ENCODE measurements at regions not wholly inside any gene's neighbourhood (a gene's known extent, or its start where the extent isn't known, plus 50 kb on each side); places are given as distances from the start of the nearest gene placed in this dataset.

GRCh38 chr14:71410578-71411284 is 503.5 kb downstream of the PCNX1 start:
- no peak overlapping the region for H3K4me3 ChIP-seq
- H3K4me1 ChIP-seq (replicated peaks in 1 of 2): no peaks in the 10 kb centered on the region
- in situ Hi-C loops (cut with MboI; ENCODE audit: low pct_unique_long_range_greater_than_20kb in 2 of 9, low sequenced_read_pairs in 9 of 9, unreplicated experiment in 9 of 9): no loop called here
- no peak overlapping the region for H3K27ac ChIP-seq
- no peak for ATAC-seq (replicated peaks in 6 of 8)
- WGBS, 10 experiments: 75 to 100% (median 89%) methylated on average over 2 to 5 of the region's 5 CpGs; no CpG with 5 or more reads in 1 of the 10 experiments

- no peak for ATAC-seq (replicated peaks in 6 of 8)
- no peak overlapping the region for H3K4me3 ChIP-seq
- no peak overlapping the region for H3K27ac ChIP-seq
- WGBS, 10 experiments: 70 to 100% (median 98%) methylated on average over 1 to 3 of the region's 3 CpGs
- in situ Hi-C loops (cut with MboI; ENCODE audit: low pct_unique_long_range_greater_than_20kb in 2 of 9, low sequenced_read_pairs in 9 of 9, unreplicated experiment in 9 of 9): no loop called here
- no peaks in the 10 kb centered on the region for H3K4me1 ChIP-seq (replicated peaks in 1 of 2)
Observed at GRCh38 chr14:71411285-71411595, 504.0 kb downstream of the PCNX1 start.

GRCh38 chr14:71411738-71412137 is 504.5 kb downstream of the PCNX1 start:
- WGBS, 10 experiments: 38 to 100% (median 91%) methylated on average over 1 to 3 of the region's 3 CpGs; no CpG with 5 or more reads in 1 of the 10 experiments
- in situ Hi-C loops (cut with MboI; ENCODE audit: low pct_unique_long_range_greater_than_20kb in 2 of 9, low sequenced_read_pairs in 9 of 9, unreplicated experiment in 9 of 9): no loop called here
- ATAC-seq (replicated peaks in 6 of 8): peak in 3 of 8 experiments; percentile 27 to 61 (median 37)

GRCh38 chr14:71414631-71415403 is 507.6 kb downstream of the PCNX1 start:
- no peaks in the 10 kb centered on the region for H3K4me1 ChIP-seq (replicated peaks in 1 of 2)
- no peak for ATAC-seq (replicated peaks in 6 of 8)
- H3K27ac ChIP-seq: no peak overlapping the region
- WGBS, 10 experiments: 8 to 100% (median 89%) methylated on average over 1 to 5 of the region's 5 CpGs
- in situ Hi-C loops (cut with MboI; ENCODE audit: low pct_unique_long_range_greater_than_20kb in 2 of 9, low sequenced_read_pairs in 9 of 9, unreplicated experiment in 9 of 9): no loop called here
- no peak overlapping the region for H3K4me3 ChIP-seq

More at GRCh38 chr14:71411738-71412137, 504.5 kb downstream of the PCNX1 start:
- no peak overlapping the region for H3K4me3 ChIP-seq
- H3K4me1 ChIP-seq (replicated peaks in 1 of 2): no peaks in the 10 kb centered on the region
- H3K27ac ChIP-seq: no peak overlapping the region

GRCh38 chr14:71415404-71415690 is 508.1 kb downstream of the PCNX1 start:
- ATAC-seq (replicated peaks in 6 of 8): no peak
- H3K4me3 ChIP-seq: no peak overlapping the region
- no peaks in the 10 kb centered on the region for H3K4me1 ChIP-seq (replicated peaks in 1 of 2)
- in situ Hi-C loops (cut with MboI; ENCODE audit: low pct_unique_long_range_greater_than_20kb in 2 of 9, low sequenced_read_pairs in 9 of 9, unreplicated experiment in 9 of 9): no loop called here
- WGBS, 10 experiments: 20 to 100% (median 71%) methylated on average over 1 of the region's 1 CpG; no CpG with 5 or more reads in 3 of the 10 experiments
- no peak overlapping the region for H3K27ac ChIP-seq

- H3K4me1 ChIP-seq (replicated peaks in 1 of 2): no peaks in the 10 kb centered on the region
Observed at GRCh38 chr14:71416392-71416791, 509.1 kb downstream of the PCNX1 start.

GRCh38 chr14:71418532-71419245 is 511.4 kb downstream of the PCNX1 start:
- Histone ChIP-seq H3K4me3 (no peak overlapping the region), H3K27ac (no peak overlapping the region), H3K4me1 (replicated peaks in 1 of 2) (no peaks in the 10 kb centered on the region)
- ATAC-seq (replicated peaks in 6 of 8): peak in 3 of 8 experiments; percentile 86 to 89 (median 86)
- WGBS, 10 experiments: 8 to 96% (median 76%) methylated on average over 2 to 10 of the region's 10 CpGs
- in situ Hi-C loops (cut with MboI; ENCODE audit: low pct_unique_long_range_greater_than_20kb in 2 of 9, low sequenced_read_pairs in 9 of 9, unreplicated experiment in 9 of 9): no loop called here

More at GRCh38 chr14:71416392-71416791, 509.1 kb downstream of the PCNX1 start:
- 90 to 100% (median 100%) methylated on average over 1 to 3 of the region's 3 CpGs; no CpG with 5 or more reads in 1 of the 10 experiments for WGBS, 10 experiments
- in situ Hi-C loops (cut with MboI; ENCODE audit: low pct_unique_long_range_greater_than_20kb in 2 of 9, low sequenced_read_pairs in 9 of 9, unreplicated experiment in 9 of 9): no loop called here
- no peak overlapping the region for H3K4me3 ChIP-seq
- H3K27ac ChIP-seq: no peak overlapping the region
- ATAC-seq (replicated peaks in 6 of 8): no peak

- WGBS, 10 experiments: 50 to 100% (median 95%) methylated on average over 1 to 2 of the region's 2 CpGs; no CpG with 5 or more reads in 1 of the 10 experiments
- ATAC-seq (replicated peaks in 6 of 8): no peak
- H3K27ac ChIP-seq: no peak overlapping the region
- H3K4me1 ChIP-seq (replicated peaks in 1 of 2): no peaks in the 10 kb centered on the region
- in situ Hi-C loops (cut with MboI; ENCODE audit: low pct_unique_long_range_greater_than_20kb in 2 of 9, low sequenced_read_pairs in 9 of 9, unreplicated experiment in 9 of 9): no loop called here
- no peak overlapping the region for H3K4me3 ChIP-seq
Observed at GRCh38 chr14:71423481-71423880, 508.7 kb upstream of the RGS6 start.

- Histone ChIP-seq H3K4me3 (no peak overlapping the region), H3K27ac (no peak overlapping the region), H3K4me1 (replicated peaks in 1 of 2) (no peaks in the 10 kb centered on the region)
- no peak for ATAC-seq (replicated peaks in 6 of 8)
- in situ Hi-C loops (cut with MboI; ENCODE audit: low pct_unique_long_range_greater_than_20kb in 2 of 9, low sequenced_read_pairs in 9 of 9, unreplicated experiment in 9 of 9): no loop called here
Observed at GRCh38 chr14:71424941-71425340, 507.3 kb upstream of the RGS6 start.

GRCh38 chr14:71426001-71426400 is 506.2 kb upstream of the RGS6 start:
- Histone ChIP-seq H3K4me3 (no peak overlapping the region), H3K4me1 (replicated peaks in 1 of 2) (no peaks in the 10 kb centered on the region), H3K27ac (no peak overlapping the region)
- in situ Hi-C loops (cut with MboI; ENCODE audit: low pct_unique_long_range_greater_than_20kb in 2 of 9, low sequenced_read_pairs in 9 of 9, unreplicated experiment in 9 of 9): no loop called here
- 82 to 100% (median 97%) methylated on average over 2 of the region's 2 CpGs for WGBS, 10 experiments
- no peak for ATAC-seq (replicated peaks in 6 of 8)

GRCh38 chr14:71429902-71430301 is 502.3 kb upstream of the RGS6 start:
- peak in 1 of 8 experiments; percentile 23 for ATAC-seq (replicated peaks in 6 of 8)
- in situ Hi-C loops (cut with MboI; ENCODE audit: low pct_unique_long_range_greater_than_20kb in 2 of 9, low sequenced_read_pairs in 9 of 9, unreplicated experiment in 9 of 9): no loop called here
- no peaks in the 10 kb centered on the region for H3K4me1 ChIP-seq (replicated peaks in 1 of 2)
- H3K4me3 ChIP-seq: no peak overlapping the region
- no peak overlapping the region for H3K27ac ChIP-seq

GRCh38 chr14:71430321-71430677 is 501.9 kb upstream of the RGS6 start:
- WGBS, 10 experiments: 33 to 100% (median 73%) methylated on average over 1 to 2 of the region's 2 CpGs

GRCh38 chr14:71430678-71431376 is 501.4 kb upstream of the RGS6 start:
- in situ Hi-C loops (cut with MboI; ENCODE audit: low pct_unique_long_range_greater_than_20kb in 2 of 9, low sequenced_read_pairs in 9 of 9, unreplicated experiment in 9 of 9): no loop called here
- WGBS, 10 experiments: 0 to 93% (median 59%) methylated on average over 2 to 3 of the region's 3 CpGs; no CpG with 5 or more reads in 1 of the 10 experiments
- ATAC-seq (replicated peaks in 6 of 8): peak in 3 of 8 experiments; percentile 58 to 79 (median 68)
- Histone ChIP-seq H3K4me1 (replicated peaks in 1 of 2) (no peaks in the 10 kb centered on the region), H3K4me3 (no peak overlapping the region), H3K27ac (no peak overlapping the region)

More at GRCh38 chr14:71430321-71430677, 501.9 kb upstream of the RGS6 start:
- in situ Hi-C loops (cut with MboI; ENCODE audit: low pct_unique_long_range_greater_than_20kb in 2 of 9, low sequenced_read_pairs in 9 of 9, unreplicated experiment in 9 of 9): no loop called here
- Histone ChIP-seq H3K4me3 (no peak overlapping the region), H3K27ac (no peak overlapping the region), H3K4me1 (replicated peaks in 1 of 2) (no peaks in the 10 kb centered on the region)
- ATAC-seq (replicated peaks in 6 of 8): no peak

Data from motor neuron (in vitro differentiated cells).